ENCODE measurements at regions not wholly inside any gene's neighbourhood (a gene's known extent, or its start where the extent isn't known, plus 50 kb on each side); places are given as distances from the start of the nearest gene placed in this dataset.

- DNase-seq (ENCODE audit: low read depth in 2 of 3, low spot score in 2 of 3), result no peak
Observed at GRCh38 chr6:100181309-100181708, 187.3 kb upstream of the MCHR2 start.

- DNase-seq (ENCODE audit: low read depth in 2 of 3, low spot score in 2 of 3), result no peak
Observed at GRCh38 chr6:100179576-100179975, 185.6 kb upstream of the MCHR2 start.

- no peak for DNase-seq (ENCODE audit: low read depth in 2 of 3, low spot score in 2 of 3)
Observed at GRCh38 chr6:100177956-100178355, 183.9 kb upstream of the MCHR2 start.

- DNase-seq (ENCODE audit: low read depth in 2 of 3, low spot score in 2 of 3), result no peak
Observed at GRCh38 chr6:100176951-100177710, 183.1 kb upstream of the MCHR2 start.

- DNase-seq (ENCODE audit: low read depth in 2 of 3, low spot score in 2 of 3), result no peak
Observed at GRCh38 chr6:100176311-100176950, 182.4 kb upstream of the MCHR2 start.

GRCh38 chr6:100175814-100176310, 181.8 kb upstream of the MCHR2 start:
- no peak for DNase-seq (ENCODE audit: low read depth in 2 of 3, low spot score in 2 of 3)

- no peak for DNase-seq (ENCODE audit: low read depth in 2 of 3, low spot score in 2 of 3)
Observed at GRCh38 chr6:100173211-100173610, 179.2 kb upstream of the MCHR2 start.

GRCh38 chr6:100172322-100172713, 178.3 kb upstream of the MCHR2 start:
- no peak for DNase-seq (ENCODE audit: low read depth in 2 of 3, low spot score in 2 of 3)

GRCh38 chr6:100171533-100172321, 177.7 kb upstream of the MCHR2 start:
- no peak for DNase-seq (ENCODE audit: low read depth in 2 of 3, low spot score in 2 of 3)

- DNase-seq (ENCODE audit: low read depth in 2 of 3, low spot score in 2 of 3), result no peak
Observed at GRCh38 chr6:100168148-100168547, 174.1 kb upstream of the MCHR2 start.

GRCh38 chr6:100167585-100167984, 173.6 kb upstream of the MCHR2 start:
- no peak for DNase-seq (ENCODE audit: low read depth in 2 of 3, low spot score in 2 of 3)

- no peak for DNase-seq (ENCODE audit: low read depth in 2 of 3, low spot score in 2 of 3)
Observed at GRCh38 chr6:100166956-100167355, 172.9 kb upstream of the MCHR2 start.

GRCh38 chr6:100165442-100165841, 171.4 kb upstream of the MCHR2 start:
- DNase-seq (ENCODE audit: low read depth in 2 of 3, low spot score in 2 of 3), result no peak

GRCh38 chr6:100163035-100163434, 169.0 kb upstream of the MCHR2 start:
- no peak for DNase-seq (ENCODE audit: low read depth in 2 of 3, low spot score in 2 of 3)

- no peak for DNase-seq (ENCODE audit: low read depth in 2 of 3, low spot score in 2 of 3)
Observed at GRCh38 chr6:100161782-100162365, 167.9 kb upstream of the MCHR2 start.

- DNase-seq (ENCODE audit: low read depth in 2 of 3, low spot score in 2 of 3), result no peak
Observed at GRCh38 chr6:100160930-100161329, 166.9 kb upstream of the MCHR2 start.

- no peak for DNase-seq (ENCODE audit: low read depth in 2 of 3, low spot score in 2 of 3)
Observed at GRCh38 chr6:100155141-100155540, 161.1 kb upstream of the MCHR2 start.

GRCh38 chr6:100153636-100154275, 159.7 kb upstream of the MCHR2 start:
- no peak for DNase-seq (ENCODE audit: low read depth in 2 of 3, low spot score in 2 of 3)

- no peak for DNase-seq (ENCODE audit: low read depth in 2 of 3, low spot score in 2 of 3)
Observed at GRCh38 chr6:100152201-100152600, 158.2 kb upstream of the MCHR2 start.

GRCh38 chr6:100144991-100145390, 151.0 kb upstream of the MCHR2 start:
- no peak for DNase-seq (ENCODE audit: low read depth in 2 of 3, low spot score in 2 of 3)
